SK-N-MC (cell line): ENCODE measurements at regions not wholly inside any gene's neighbourhood (a gene's known extent, or its start where the extent isn't known, plus 50 kb on each side); places are given as distances from the start of the nearest gene placed in this dataset.

Experiments
- DNase-seq: peaks from one replicate; pipeline ENCODE4 v3.0.0-alpha.2; 2011; ENCODE audit warnings: low read depth, low spot score
- H3K27ac ChIP-seq: fragments of 200-600 bp; sonication (generic); 2 replicates; pipeline ENCODE4 v1.5.1; 2016; ENCODE audit warnings: mixed run types
- H3K36me3 ChIP-seq: fragments of 200-600 bp; sonication (generic); 2 replicates; pipeline ENCODE4 v1.6.1; 2017; ENCODE audit warnings: antibody characterized with exemption, low read length, mixed read lengths; ENCODE audit not compliant: insufficient read depth
- H3K4me3 ChIP-seq: fragments of 200-600 bp; sonication (generic); 2 replicates; pipeline ENCODE4 v1.5.1; 2016
- H3K9ac ChIP-seq: fragments of 200-600 bp; sonication (generic); 2 replicates; pipeline ENCODE4 v1.8.0; 2017; ENCODE audit warnings: mixed run types, mixed read lengths; ENCODE audit not compliant: insufficient read length
- H3K9me3 ChIP-seq: fragments of 200-600 bp; sonication (generic); 2 replicates; pipeline ENCODE4 v1.6.1; 2017; ENCODE audit warnings: low read depth, mild to moderate bottlenecking, antibody characterized with exemption, low read length, moderate library complexity, mixed read lengths
- EZH2 ChIP-seq: fragments of 200-600 bp; sonication (generic); IDR thresholded peaks from one replicate; pipeline ENCODE4 v1.6.1; 2017; ENCODE audit warnings: antibody characterized with exemption
- FOXP2 ChIP-seq: optimal IDR thresholded peaks from 2 replicates; pipeline ENCODE3; 2011; ENCODE audit warnings: mild to moderate bottlenecking, moderate library complexity; ENCODE audit not compliant: insufficient read depth; ENCODE audit errors: extremely low read length, control extremely low read depth
- POLR2AphosphoS5 ChIP-seq: IDR thresholded peaks from 2 replicates; pipeline ENCODE4 v1.6.1; 2012; ENCODE audit warnings: mild to moderate bottlenecking, low read depth, low read length, borderline replicate concordance

DNA sequence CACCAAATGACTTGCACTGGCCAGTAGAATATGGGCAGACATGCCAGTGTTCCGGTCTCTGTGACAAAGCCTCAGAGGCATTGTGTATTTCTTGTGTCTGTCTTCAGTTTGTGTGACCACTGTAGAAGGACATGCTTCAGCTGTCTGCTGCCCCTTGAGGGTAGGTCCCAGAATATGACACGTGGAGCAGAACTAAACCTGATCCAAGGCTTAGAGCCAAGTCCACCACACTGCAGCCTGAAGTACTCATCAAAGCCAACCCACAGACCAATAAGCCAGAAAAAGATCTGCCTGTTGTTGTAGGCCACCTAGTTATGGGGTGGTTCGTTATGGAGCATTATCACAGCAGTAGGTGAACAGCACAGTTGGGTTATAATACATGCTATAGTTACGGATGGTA lies 468.9 kb downstream of the PSAT1 start:
- TF ChIP-seq FOXP2 = no peak
- no peak for TF ChIP-seq POLR2AphosphoS5
- H3K9ac ChIP-seq = no peak overlapping the region
- H3K27ac ChIP-seq = no peak overlapping the region
- no peak overlapping the region for H3K4me3 ChIP-seq
- no peaks in the 10 kb centered on the region for H3K9me3 ChIP-seq
- DNase-seq = no peak
- H3K36me3 ChIP-seq = no peaks in the 10 kb centered on the region

DNA sequence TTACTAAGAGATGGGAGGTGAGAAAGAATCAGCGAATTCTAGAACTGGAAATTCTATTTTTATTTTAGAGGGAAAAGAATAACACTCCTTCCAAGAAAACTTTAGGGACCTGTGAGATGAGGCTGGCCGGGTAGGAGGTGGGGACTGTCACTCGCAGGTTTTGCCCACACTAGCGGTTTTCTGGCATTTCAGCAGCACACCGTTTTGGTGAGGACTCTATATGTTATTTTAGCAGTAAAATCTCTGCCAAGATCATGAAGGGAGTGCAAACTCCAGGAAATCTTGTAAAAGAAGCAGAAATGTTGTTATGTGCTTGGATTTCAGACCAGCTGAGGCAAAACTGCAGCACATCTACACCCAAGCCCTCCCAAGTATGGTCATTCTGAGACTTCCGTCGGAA lies 470.6 kb downstream of the PSAT1 start:
- Histone ChIP-seq H3K9ac (no peak overlapping the region), H3K36me3 (no peaks in the 10 kb centered on the region), H3K4me3 (no peak overlapping the region), H3K27ac (no peak overlapping the region), H3K9me3 (no peaks in the 10 kb centered on the region)
- DNase-seq = no peak
- TF ChIP-seq POLR2AphosphoS5 (no peak), EZH2 (no peak), FOXP2 (no peak)

DNA sequence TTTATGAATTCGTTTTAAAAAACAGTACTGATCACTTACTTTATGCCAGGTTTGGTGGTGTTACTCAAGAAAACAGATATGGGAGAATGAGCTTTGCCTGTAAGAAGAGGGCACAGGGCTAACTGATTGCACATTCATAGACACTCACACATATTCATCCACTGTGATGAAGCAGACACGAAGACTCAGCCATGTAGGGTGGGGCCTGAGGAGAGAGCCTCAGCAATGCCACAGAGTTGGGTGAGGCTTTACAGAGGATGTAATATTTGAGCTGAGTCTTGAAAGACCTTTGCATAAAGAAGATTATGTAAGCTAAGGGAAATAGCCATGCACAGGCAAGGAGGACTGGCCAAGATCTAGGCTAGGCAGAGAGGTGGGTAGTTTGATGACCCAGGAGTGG lies 472.8 kb downstream of the PSAT1 start:
- no peak for TF ChIP-seq EZH2
- TF ChIP-seq FOXP2 = no peak
- TF ChIP-seq POLR2AphosphoS5 = no peak
- H3K4me3 ChIP-seq = no peak overlapping the region
- no peaks in the 10 kb centered on the region for H3K9me3 ChIP-seq
- H3K9ac ChIP-seq = no peak overlapping the region
- no peak for DNase-seq
- H3K36me3 ChIP-seq = no peaks in the 10 kb centered on the region
- no peak overlapping the region for H3K27ac ChIP-seq

DNA sequence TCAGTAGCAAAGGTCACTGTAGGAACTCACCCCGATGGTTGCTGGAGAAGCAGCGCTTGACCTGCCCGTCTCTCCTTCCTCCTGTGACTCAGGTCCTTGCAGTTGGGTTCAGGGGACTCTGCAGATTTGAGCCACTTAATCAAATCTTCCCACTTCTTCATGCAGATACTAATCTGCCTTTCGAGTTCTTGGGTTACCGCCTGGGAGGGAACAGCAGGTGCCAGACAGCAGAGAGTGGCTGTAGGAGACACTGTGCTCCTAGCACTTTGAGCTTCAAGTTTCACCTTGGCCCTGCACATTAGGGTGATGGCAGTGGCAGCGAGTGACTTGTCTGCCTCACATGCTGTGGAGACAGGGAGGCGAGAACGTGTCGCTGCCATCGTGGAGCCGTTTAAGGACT lies 478.3 kb downstream of the PSAT1 start:
- DNase-seq = no peak
- H3K36me3 ChIP-seq = no peaks in the 10 kb centered on the region
- no peak for TF ChIP-seq POLR2AphosphoS5
- no peak for TF ChIP-seq FOXP2
- no peak for TF ChIP-seq EZH2
- no peak overlapping the region for H3K9ac ChIP-seq
- no peaks in the 10 kb centered on the region for H3K9me3 ChIP-seq
- H3K4me3 ChIP-seq = no peak overlapping the region
- no peak overlapping the region for H3K27ac ChIP-seq

DNA sequence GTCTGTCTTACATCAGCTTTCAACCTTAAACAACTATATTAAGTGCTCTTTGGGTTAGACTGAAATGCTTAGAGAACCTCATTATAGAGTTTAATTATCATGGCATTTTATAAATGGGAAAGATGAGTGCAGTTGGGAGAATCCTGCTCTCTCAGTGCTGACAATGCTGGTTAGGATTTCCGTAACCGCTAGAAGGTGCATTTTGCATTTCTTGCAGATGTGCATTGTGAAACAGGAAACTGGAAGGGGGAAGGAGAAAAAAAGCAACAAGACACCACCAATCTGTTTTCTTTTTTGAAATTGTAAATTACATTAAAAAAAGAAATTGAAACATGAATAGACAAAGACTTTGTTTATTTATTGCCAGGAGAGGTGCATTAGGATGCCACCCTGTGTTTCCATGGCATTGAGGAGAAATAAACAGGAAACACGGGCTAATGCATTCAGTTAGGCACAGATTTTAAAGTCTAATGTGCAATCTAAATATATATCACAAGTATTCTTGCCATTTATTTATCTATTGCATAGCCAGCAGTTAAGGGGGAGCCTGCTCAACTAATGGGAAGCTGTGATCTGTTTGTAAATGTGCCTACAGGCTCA lies 478.9 kb downstream of the PSAT1 start:
- Histone ChIP-seq H3K27ac (peak overlapping the region; percentile 10; the same call in 1 of the 2 replicates), H3K9ac (no peak overlapping the region), H3K36me3 (no peaks in the 10 kb centered on the region), H3K4me3 (peak overlapping the region; percentile 15; the same call in 1 of the 2 replicates), H3K9me3 (no peaks in the 10 kb centered on the region)
- DNase-seq = peak; percentile 64
- TF ChIP-seq FOXP2 (peak; percentile 95), EZH2 (no peak), POLR2AphosphoS5 (no peak)

DNA sequence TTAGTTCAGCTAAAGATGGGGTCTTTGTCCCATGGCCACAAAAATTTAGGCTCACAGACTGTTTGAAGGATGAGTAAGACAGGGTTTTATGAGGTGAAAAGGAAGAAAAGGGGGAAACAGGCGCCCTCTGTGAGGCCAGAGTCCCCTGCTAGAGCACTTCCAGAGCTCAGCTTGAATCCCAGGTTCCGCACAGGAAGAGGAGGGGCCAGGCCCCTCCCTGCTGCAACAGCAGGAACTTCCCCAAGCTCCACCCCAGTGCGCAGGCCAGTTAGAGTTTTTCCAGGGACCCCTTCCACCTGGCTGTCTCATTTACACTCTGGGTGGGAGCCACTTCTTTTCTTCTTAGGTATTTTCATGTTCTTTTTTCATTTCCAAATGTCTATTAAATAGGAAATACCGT lies 480.8 kb downstream of the PSAT1 start:
- TF ChIP-seq FOXP2 = no peak
- TF ChIP-seq EZH2 = no peak
- TF ChIP-seq POLR2AphosphoS5 = no peak
- H3K9me3 ChIP-seq = no peaks in the 10 kb centered on the region

DNA sequence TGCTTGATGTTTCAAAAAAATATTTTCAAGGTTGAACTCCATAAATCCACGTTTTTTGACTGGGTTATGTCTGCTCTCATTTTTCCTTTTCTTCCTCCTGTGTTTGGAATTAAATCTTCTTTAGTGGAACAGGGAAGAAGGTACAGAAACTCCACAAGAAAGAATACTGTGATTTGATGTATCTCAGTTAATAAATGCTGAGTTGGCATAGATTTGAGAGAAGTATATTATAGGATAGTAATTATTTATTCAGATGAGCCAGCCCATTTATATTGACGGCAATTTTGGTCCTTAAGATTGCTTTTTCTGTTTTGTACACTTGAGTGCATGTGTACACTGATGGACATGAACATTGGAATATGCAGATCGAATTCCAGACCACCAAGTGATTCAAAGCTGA lies 481.4 kb downstream of the PSAT1 start:
- Histone ChIP-seq H3K27ac (peak overlapping the region; percentile 19; the same call in 1 of the 2 replicates), H3K36me3 (no peaks in the 10 kb centered on the region), H3K4me3 (no peak overlapping the region), H3K9me3 (no peaks in the 10 kb centered on the region), H3K9ac (no peak overlapping the region)
- TF ChIP-seq EZH2 (no peak), POLR2AphosphoS5 (no peak), FOXP2 (no peak)
- no peak for DNase-seq

More for the DNA sequence above, 480.8 kb downstream of the PSAT1 start:
- no peaks in the 10 kb centered on the region for H3K36me3 ChIP-seq
- H3K9ac ChIP-seq = no peak overlapping the region
- no peak overlapping the region for H3K4me3 ChIP-seq
- no peak for DNase-seq
- H3K27ac ChIP-seq = no peak overlapping the region

DNA sequence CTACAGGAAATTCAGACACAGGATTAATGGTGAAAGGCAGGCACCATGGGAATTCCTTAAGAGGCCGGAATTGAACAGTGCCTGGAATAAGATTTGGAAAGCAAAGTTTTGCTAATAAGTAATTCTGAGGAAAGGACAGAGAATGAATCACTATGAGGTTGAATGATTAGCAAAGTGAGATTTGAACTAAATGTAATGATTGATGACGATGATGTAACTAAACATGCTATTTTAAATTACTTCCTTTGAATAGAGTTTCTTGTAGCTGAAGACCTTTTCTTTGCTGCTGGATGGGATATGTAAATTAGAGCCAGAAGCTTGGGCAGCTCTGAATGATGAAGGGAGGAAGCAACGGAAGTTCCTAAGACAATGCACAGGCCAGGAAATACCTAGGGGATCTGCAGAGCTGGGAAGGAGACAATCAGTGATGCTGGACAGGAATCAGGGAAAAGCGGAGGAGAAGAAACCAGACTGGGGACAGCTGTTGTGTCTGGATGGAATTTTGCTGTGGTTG lies 482.0 kb downstream of the PSAT1 start:
- TF ChIP-seq FOXP2 = no peak
- TF ChIP-seq EZH2 = no peak
- TF ChIP-seq POLR2AphosphoS5 = no peak
- Histone ChIP-seq H3K9ac (no peak overlapping the region), H3K27ac (peak overlapping the region; percentile 19; the same call in 1 of the 2 replicates), H3K9me3 (no peaks in the 10 kb centered on the region), H3K36me3 (no peaks in the 10 kb centered on the region), H3K4me3 (peak overlapping the region; percentile 2; the same call in 1 of the 2 replicates)
- peak; percentile 40 for DNase-seq
